NCI-H2029 (cell line): ENCODE measurements at regions not wholly inside any gene's neighbourhood (a gene's known extent, or its start where the extent isn't known, plus 50 kb on each side); places are given as distances from the start of the nearest gene placed in this dataset.
"Not testable (repeated sequence)": the region's sequence is repeated elsewhere in the genome, so short reads cannot be mapped to it uniquely, and the experiment has no call there.

ENCODE experiments used
- DNase-seq: peaks from one replicate; lab custom pipeline; 2025; lab: John Stamatoyannopoulos, UW

GRCh38 chr11:24384240-24384639 is 112.6 kb upstream of the LUZP2 start:
- DNase-seq, result no peak

- DNase-seq, result no peak
Observed at GRCh38 chr11:24386546-24387397, 110.1 kb upstream of the LUZP2 start.

GRCh38 chr11:24389575-24389974 is 107.3 kb upstream of the LUZP2 start:
- no peak for DNase-seq

- DNase-seq, result no peak
Observed at GRCh38 chr11:24390016-24390415, 106.8 kb upstream of the LUZP2 start.

GRCh38 chr11:24390762-24391161 is 106.1 kb upstream of the LUZP2 start:
- DNase-seq, result no peak

GRCh38 chr11:24391167-24391566 is 105.7 kb upstream of the LUZP2 start:
- no peak for DNase-seq

GRCh38 chr11:24400059-24400665 is 96.7 kb upstream of the LUZP2 start:
- DNase-seq, result no peak

- DNase-seq, result no peak
Observed at GRCh38 chr11:24406389-24406788, 90.5 kb upstream of the LUZP2 start.

- DNase-seq, result no peak
Observed at GRCh38 chr11:24406980-24407379, 89.9 kb upstream of the LUZP2 start.

GRCh38 chr11:24407733-24408132 is 89.1 kb upstream of the LUZP2 start:
- DNase-seq, result no peak

- no peak for DNase-seq
Observed at GRCh38 chr11:24408202-24408601, 88.7 kb upstream of the LUZP2 start.

- DNase-seq, result no peak
Observed at GRCh38 chr11:24411791-24412190, 85.1 kb upstream of the LUZP2 start.

- no peak for DNase-seq
Observed at GRCh38 chr11:24412722-24413121, 84.1 kb upstream of the LUZP2 start.

GRCh38 chr11:24413391-24413790 is 83.5 kb upstream of the LUZP2 start:
- DNase-seq, result no peak

- not testable (repeated sequence) for DNase-seq
Observed at GRCh38 chr11:24415955-24416636, 80.8 kb upstream of the LUZP2 start.

GRCh38 chr11:24421766-24422165 is 75.1 kb upstream of the LUZP2 start:
- DNase-seq, result no peak

- no peak for DNase-seq
Observed at GRCh38 chr11:24422376-24422775, 74.5 kb upstream of the LUZP2 start.

GRCh38 chr11:24437123-24437522 is 59.7 kb upstream of the LUZP2 start:
- no peak for DNase-seq
